ENCODE measurements at regions not wholly inside any gene's neighbourhood (a gene's known extent, or its start where the extent isn't known, plus 50 kb on each side); places are given as distances from the start of the nearest gene placed in this dataset.
"Not testable (repeated sequence)": the region's sequence is repeated elsewhere in the genome, so short reads cannot be mapped to it uniquely, and the experiment has no call there.

- DNase-seq, result no peak
Observed at GRCh38 chr16:87123356-87124001, 193.7 kb downstream of the C16orf95 start.

- not testable (repeated sequence) for DNase-seq
Observed at GRCh38 chr16:87124405-87124804, 192.8 kb downstream of the C16orf95 start.

GRCh38 chr16:87125206-87126155 lies 191.7 kb downstream of the C16orf95 start:
- DNase-seq, result no peak

- DNase-seq, result no peak
Observed at GRCh38 chr16:87126403-87127025, 190.7 kb downstream of the C16orf95 start.

- DNase-seq, result no peak
Observed at GRCh38 chr16:87127061-87127765, 190.0 kb downstream of the C16orf95 start.

- DNase-seq, result no peak
Observed at GRCh38 chr16:87127766-87128147, 189.4 kb downstream of the C16orf95 start.

- no peak for DNase-seq
Observed at GRCh38 chr16:87129771-87130170, 187.4 kb downstream of the C16orf95 start.

GRCh38 chr16:87131061-87131995 lies 185.9 kb downstream of the C16orf95 start:
- no peak for DNase-seq

GRCh38 chr16:87131996-87132345 lies 185.2 kb downstream of the C16orf95 start:
- DNase-seq, result no peak

GRCh38 chr16:87132361-87133014 lies 184.7 kb downstream of the C16orf95 start:
- DNase-seq, result no peak

GRCh38 chr16:87133112-87133850 lies 183.9 kb downstream of the C16orf95 start:
- DNase-seq, result no peak

GRCh38 chr16:87133966-87134627 lies 183.1 kb downstream of the C16orf95 start:
- no peak for DNase-seq

- no peak for DNase-seq
Observed at GRCh38 chr16:87134628-87134995, 182.6 kb downstream of the C16orf95 start.

GRCh38 chr16:87135246-87136030 lies 181.8 kb downstream of the C16orf95 start:
- DNase-seq, result no peak

- DNase-seq, result no peak
Observed at GRCh38 chr16:87138316-87138715, 178.9 kb downstream of the C16orf95 start.

GRCh38 chr16:87138738-87139267 lies 178.4 kb downstream of the C16orf95 start:
- no peak for DNase-seq

GRCh38 chr16:87140211-87141200 lies 176.7 kb downstream of the C16orf95 start:
- no peak for DNase-seq

GRCh38 chr16:87141402-87141801 lies 175.8 kb downstream of the C16orf95 start:
- DNase-seq, result no peak

All from activated naive CD4-positive, alpha-beta T cell treated with Interleukin-2 at 50 U/mL for 16 hours (primary cell).